RCC 7860 (cell line): ENCODE measurements at regions not wholly inside any gene's neighbourhood (a gene's known extent, or its start where the extent isn't known, plus 50 kb on each side); places are given as distances from the start of the nearest gene placed in this dataset.

Experiments used
- DNase-seq: peaks from one replicate; pipeline ENCODE4 v3.0.0-alpha.2; 2015; ENCODE audit warnings: low spot score
- FAIRE-seq: peaks from 2 replicates; lab custom pipeline; 2012; peaks lifted over from hg19 to GRCh38; lab: Jason Lieb, UNC

DNA sequence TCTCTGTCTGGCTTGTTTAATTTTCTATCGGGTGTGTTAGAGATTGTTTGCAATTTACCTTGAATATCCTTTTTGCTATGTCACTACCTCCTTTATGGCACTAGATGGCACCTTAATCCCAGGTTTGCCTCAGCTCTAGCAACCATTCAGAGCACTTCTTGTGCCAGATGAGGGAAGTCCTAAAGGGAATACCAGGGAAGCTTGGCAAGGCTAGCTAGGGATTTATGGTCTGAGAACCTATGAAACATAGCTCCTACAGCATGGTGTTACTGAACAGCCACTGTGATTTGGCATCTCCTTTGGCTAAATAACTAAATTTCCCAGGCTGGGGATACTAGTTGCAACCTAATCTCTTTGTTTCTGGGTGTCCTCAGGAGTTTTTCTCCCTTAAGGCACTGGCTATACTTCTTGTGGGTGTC is 69.0 kb upstream of the VOPP1 start:
- DNase-seq (peak; percentile 67), FAIRE-seq (peak; percentile 61)

DNA sequence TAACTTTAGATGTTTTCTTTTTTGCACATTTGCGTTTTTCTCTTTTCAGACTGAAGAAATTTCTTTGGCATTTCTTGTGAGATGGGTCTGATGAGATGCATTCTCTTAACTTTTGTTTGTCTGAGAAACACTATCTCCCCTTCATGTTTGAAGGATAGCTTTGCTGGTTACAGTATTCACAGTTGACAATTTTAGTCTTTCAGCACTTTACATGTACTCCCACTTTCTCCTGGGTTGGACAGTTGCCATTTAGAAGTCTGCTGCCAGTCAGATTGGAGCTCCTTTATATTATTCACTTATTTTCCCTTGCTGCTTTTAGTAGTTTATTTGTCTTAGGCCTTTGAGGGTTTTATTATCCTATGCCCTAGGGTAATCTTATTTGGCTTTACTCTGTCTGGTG is 67.3 kb upstream of the VOPP1 start:
- no peak for DNase-seq
- FAIRE-seq, result no peak

DNA sequence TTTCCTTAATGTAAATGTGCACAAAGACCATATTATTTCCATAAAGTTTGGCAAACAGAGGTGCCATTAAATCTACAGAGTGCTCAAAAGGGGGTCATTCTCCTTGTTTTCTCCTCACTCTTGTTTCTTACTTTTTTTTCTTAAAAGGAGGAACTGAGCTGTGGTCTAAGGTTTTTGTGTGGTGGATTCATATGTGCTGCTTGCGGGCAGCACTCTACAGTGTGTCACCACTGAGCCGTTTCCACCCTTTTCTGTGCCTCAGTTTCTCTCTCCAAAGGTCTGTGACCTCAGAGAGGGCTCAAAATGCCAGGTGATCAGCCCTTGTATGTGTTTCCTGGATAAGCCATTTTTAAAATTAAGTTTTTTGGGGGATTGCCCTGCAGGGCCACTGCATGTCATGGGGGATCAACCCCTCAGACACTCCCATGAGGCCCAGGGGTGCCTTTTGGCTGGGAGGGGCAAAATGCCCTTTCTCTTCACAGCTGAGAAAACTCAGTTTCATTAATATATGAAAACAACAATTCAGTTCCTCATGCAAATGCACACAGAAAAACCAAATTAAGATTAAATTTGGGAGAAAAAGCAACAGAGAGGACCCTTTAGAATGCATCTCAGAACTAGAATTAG is 56.9 kb upstream of the VOPP1 start:
- no peak for FAIRE-seq
- no peak for DNase-seq

DNA sequence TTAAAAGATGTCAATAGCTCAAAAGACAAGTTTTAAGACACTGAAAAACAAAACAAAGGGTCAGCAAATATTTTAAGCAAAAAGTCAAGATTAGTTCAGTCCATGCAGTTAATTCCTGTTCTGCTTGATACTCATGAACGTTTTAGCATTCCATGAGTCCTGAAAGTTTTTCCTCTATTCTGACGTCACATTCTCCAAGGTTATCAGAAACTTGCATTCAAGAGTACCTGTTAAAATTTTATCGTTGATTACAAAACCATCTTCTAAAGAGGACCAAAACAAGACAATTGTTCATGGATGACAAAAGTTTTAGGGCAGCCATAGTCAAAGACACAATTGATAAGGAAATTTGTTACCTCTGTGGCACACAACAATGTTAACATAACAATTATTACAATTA is 52.5 kb upstream of the VOPP1 start:
- DNase-seq (no peak), FAIRE-seq (no peak)

DNA sequence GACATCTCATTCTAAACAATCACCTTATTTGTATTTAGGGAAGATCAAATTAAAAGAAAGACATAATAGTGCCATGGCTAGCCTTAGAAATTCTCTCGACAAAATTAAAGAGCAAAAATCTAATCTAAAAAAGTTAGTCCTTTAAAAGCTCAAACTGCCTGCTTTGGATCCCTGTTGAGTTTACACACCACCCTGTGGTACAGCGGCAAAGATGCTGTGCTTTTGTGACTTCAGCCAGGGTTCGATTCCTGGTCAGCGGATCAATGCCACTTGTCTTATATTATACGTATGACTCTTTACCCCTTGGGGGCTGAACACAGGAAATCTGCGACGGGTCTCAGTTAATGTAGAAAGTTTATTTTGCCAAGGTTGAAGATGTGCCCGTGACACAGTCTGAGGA is 51.3 kb upstream of the VOPP1 start:
- FAIRE-seq (no peak), DNase-seq (no peak)

DNA sequence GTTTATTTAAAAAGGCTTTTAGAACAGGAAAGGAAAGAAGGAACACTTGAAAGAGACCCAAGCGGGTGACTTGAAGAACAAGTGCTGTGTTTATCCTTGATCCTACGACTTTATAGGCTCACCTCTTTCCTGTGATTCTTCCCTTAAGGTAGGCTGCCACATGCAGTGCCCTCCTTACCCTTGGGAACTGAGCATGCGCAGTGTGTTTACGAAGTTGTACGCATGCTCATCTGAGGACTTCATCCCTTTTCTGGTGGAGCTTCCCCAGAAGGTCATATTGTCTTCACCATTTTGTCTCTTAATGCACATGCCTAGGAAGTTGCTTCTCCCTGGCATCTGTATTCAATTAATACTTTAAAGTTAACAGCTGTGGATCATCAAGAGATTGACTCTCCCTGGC is 49.9 kb upstream of the VOPP1 start:
- FAIRE-seq (no peak), DNase-seq (no peak)
